Kidney tubule cell (primary cell): ENCODE measurements at regions not wholly inside any gene's neighbourhood (a gene's known extent, or its start where the extent isn't known, plus 50 kb on each side); places are given as distances from the start of the nearest gene placed in this dataset.
"Not testable (repeated sequence)": the region's sequence is repeated elsewhere in the genome, so short reads cannot be mapped to it uniquely, and the experiment has no call there.

Source experiments
- DNase-seq: peaks from one replicate; pipeline ENCODE4 v3.0.0-alpha.2; 2018; ENCODE audit warnings: low spot score

- no peak for DNase-seq
These were observed 121.2 kb upstream of the GRIN3A start for GRCh38 chr9:101859620-101860019.

DNA sequence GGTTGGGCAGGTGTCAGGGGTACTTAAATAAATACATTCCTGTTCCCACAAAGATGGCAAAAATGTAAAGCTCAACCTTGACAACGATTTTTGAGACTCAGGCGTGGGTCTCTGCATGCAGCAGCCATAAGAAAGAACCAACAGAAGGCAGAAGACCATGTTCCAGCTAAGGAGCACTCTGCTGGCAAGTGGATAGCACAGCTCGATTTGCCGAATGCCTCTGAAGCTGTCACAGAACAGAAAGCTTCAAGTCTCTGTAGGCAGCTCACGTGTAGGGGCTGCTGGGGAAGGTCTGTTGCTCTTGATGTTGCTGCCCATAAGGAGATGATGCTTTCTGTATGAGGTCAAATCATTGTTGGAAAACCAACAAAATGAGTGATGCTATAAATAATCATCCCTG, 119.6 kb upstream of the GRIN3A start:
- no peak for DNase-seq

- no peak for DNase-seq
These were observed 110.8 kb upstream of the GRIN3A start for GRCh38 chr9:101849102-101849707.

DNA sequence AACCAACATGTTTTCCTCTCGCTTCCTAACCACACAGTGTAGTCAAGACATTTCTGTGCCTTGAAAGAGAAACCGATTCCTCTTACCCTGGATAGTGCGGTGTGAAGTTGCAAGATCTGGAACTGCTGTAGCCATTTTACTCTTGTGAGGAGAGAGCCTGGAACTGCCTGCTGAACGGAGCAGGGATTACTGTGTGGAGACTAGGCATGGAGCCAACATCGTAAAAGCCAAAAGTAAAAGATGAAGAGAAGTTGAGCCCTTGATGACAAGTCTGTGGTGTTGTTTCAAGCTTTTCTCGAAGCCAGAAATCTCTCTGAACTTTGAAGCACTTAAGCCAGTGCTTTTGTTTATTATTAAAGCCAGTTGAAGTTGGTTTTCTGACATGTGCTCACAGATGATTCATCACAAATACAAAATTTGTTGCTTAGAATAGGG, 110.1 kb upstream of the GRIN3A start:
- DNase-seq: no peak

- DNase-seq: no peak
These were observed 107.7 kb upstream of the GRIN3A start for GRCh38 chr9:101846161-101846560.

DNA sequence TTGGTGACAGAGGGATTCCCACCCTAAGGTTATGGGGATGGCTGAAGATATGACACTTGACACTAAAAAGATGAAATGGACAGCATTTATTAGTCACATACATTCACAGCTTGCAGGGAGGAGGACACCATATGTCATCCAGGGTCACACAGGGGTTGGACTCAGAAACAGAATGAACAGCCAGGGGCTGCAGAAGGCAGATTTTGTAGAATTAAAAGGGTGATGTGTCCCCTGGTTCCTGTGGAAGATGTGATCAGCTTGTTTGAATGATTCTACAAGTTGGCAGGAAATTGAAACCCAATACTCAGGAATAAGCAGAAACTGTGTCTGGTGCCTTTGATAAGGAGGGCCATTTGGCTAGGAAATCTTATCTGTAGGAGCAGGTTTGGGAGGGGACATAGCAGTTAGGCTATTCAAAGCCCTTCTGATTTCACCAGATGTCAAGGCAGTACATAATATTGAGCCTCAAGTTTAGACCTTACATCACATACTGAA, 102.3 kb upstream of the GRIN3A start:
- DNase-seq: no peak

DNA sequence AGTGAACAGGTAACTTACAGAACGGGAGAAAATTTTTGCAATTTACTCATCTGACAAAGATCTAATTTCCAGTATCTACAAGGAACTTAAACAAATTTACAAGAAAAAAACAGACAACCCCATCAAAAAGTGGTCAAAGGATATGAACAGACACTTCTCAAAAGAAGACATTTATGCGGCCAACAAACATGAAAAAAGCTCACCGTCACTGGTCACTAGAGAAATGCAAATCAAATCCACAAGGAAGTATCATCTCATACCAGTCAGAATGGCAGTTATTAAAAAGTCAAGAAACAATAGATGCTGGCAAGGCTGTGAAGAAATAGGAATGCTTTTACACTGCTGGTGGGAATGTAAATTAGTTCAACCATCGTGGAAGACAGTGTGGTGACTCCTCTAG, 100.5 kb upstream of the GRIN3A start:
- DNase-seq: not testable (repeated sequence)

DNA sequence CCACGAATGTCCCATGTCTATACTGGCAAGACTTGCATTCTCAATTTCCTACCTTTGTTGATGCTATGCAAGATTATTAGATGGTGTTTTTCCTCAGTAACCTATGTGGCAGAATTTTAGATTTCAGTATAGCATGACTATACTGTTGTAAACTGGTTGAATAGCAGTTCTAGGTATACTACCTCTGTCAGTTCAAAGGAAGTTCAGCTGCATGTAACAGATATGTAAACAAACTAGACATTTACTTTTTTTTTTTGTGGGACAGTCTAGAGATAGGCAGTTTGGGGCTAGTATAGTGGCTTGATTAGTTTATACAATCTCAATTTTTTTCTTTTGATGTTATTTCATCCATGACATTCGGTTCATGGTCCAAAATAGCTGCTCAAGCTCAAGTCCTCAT, 97.6 kb upstream of the GRIN3A start:
- no peak for DNase-seq

- no peak for DNase-seq
These were observed 94.0 kb upstream of the GRIN3A start for GRCh38 chr9:101832486-101832885.

DNA sequence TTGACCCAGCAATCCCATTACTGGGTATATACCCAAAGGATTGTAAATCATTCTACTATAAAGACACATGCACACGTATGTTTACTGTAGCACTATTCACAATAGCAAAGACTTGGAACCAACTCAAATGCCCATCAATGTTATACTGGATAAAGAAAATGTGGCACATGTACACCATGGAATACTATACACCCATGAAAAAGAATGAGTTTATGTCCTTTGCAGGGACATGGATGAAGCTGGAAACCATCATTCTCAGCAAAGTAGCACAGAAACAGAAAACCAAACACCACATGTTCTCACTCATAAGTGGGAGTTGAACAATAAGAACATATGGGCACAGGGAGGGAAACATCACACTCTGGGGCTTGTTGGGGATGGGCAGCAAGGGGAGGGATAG, 83.0 kb upstream of the GRIN3A start:
- DNase-seq: not testable (repeated sequence)

- not testable (repeated sequence) for DNase-seq
These were observed 82.5 kb upstream of the GRIN3A start for GRCh38 chr9:101820983-101821382.

- no peak for DNase-seq
These were observed 75.6 kb upstream of the GRIN3A start for GRCh38 chr9:101814064-101814463.

- not testable (repeated sequence) for DNase-seq
These were observed 69.4 kb upstream of the GRIN3A start for GRCh38 chr9:101807879-101808278.

DNA sequence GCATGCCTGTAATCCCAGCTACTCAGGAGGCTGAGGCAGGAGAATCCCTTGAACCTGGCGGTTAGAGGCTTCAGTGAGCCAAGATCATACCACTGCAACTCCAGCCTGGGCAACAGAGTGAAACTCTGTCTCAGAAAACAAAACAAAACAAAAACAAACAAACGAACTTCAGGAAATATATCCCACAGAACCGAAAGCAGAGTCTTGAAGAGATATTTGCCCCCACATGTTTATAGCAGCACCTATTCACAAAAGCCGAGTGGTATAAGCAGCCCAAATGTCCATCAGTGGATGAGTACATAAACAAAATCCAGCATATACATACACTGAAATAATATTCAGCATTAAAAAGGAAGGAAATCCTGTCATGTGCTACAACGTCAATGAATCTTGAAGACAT, 57.6 kb upstream of the GRIN3A start:
- no peak for DNase-seq

DNA sequence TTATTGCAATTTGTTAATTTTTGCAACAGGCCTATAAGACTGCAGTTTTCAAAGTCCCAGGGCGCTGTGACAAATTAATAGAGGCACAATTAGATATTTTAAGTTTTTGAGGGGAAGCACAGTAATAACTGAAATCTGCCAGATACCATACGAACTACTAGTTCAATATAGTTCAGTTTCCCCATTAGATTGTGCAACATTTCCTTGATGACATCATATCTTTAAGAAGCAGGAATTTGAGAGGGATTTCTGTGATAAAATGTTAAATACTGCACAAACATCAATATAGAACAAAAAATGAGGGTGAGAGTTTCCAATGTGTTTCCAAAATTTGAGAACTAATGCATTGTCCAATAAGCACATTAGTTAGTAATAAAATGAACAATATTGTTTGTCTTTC, 56.7 kb upstream of the GRIN3A start:
- no peak for DNase-seq

- DNase-seq: no peak
These were observed 54.0 kb upstream of the GRIN3A start for GRCh38 chr9:101792475-101792874.

- DNase-seq: peak; percentile 29
These were observed 53.5 kb upstream of the GRIN3A start for GRCh38 chr9:101791938-101792337.

DNA sequence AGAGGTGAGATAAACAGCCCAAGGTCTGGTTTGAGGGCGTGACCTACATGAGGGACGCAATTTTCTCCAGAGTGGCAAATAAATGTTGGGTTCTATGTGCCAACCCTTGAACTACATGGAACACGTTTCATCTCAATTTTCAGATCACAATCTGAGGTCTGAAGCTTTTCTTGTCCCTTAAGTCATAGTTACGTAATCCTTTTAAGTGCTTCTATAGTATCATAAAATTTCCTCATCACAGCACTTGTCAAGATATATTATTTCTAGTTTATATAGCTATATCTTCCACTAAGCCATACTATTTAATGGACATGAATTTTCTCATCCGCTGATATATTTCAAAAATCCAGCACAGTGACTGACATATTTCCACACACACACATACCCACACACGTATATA, 53.1 kb upstream of the GRIN3A start:
- DNase-seq: no peak
